ENCODE measurements at regions not wholly inside any gene's neighbourhood (a gene's known extent, or its start where the extent isn't known, plus 50 kb on each side); places are given as distances from the start of the nearest gene placed in this dataset.

DNA sequence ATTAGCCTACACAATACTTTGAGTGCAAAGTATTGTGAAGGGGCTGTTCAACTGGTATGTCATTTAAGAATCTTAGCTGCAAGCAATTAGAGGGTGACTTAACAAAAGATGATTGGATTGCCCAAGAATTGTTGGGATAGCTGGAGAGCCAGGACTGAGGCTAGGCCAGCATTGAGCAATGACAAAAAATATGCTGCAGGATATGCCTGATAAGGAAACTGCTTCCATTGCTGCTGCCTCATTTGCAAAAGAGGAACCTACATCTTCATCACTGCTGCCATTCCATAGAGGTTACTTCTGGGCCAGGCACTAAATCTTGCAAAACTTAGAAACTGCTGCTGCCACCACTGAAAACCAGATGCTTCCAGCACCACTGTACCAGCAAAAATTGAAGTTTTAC is 108.0 kb upstream of the TBC1D5 start:
- H3K4ac ChIP-seq (ENCODE audit: low read depth, low read length), result no peak overlapping the region
- no peak overlapping the region for H2AK5ac ChIP-seq (ENCODE audit: insufficient read length, low read length)
- no peak overlapping the region for H3T11ph ChIP-seq (ENCODE audit: low read length)
- Mint-ChIP-seq H3K9me3 (peaks cover 0 to 11% of the 10 kb centered on the region in 2 experiments; a peak in 1 of 5 replicates), H3K36me3 (ENCODE audit: insufficient read depth in 1 of 3, low read depth in 3 of 3) (peaks cover 0 to 3% (median under 1%) of the 10 kb centered on the region in 3 experiments; a peak in 3 of 7 replicates), H3K27me3 (ENCODE audit: low read depth) (no peaks in the 10 kb centered on the region; the same call in 1 of the 2 replicates), H3K4me3 (no peak overlapping the region), H3K27ac (no peak overlapping the region), H3K4me1 (peaks cover 5 to 11% of the 10 kb centered on the region in 2 experiments)
- H3K79me1 ChIP-seq (ENCODE audit: insufficient read depth, low read depth, low read length, poor library complexity, severe bottlenecking), result no peaks in the 10 kb centered on the region
- no peak overlapping the region for H3K14ac ChIP-seq (ENCODE audit: insufficient read depth, low read length)
- H3K9me3 ChIP-seq (ENCODE audit: control insufficient read depth, low read depth, low read length), result no peaks in the 10 kb centered on the region
- no peak overlapping the region for H2BK15ac ChIP-seq (ENCODE audit: low read depth, low read length)
- H3K9ac ChIP-seq (ENCODE audit: extremely low read depth, insufficient read length, low read length), result no peak overlapping the region
- no peak for DNase-seq
- no peak overlapping the region for H2BK5ac ChIP-seq (ENCODE audit: insufficient read length, low read length)
- H4K5ac ChIP-seq (ENCODE audit: insufficient read length, low read depth, low read length), result no peak overlapping the region
- no peak overlapping the region for H2BK20ac ChIP-seq (ENCODE audit: low read depth, low read length, poor library complexity, severe bottlenecking)
- no peak overlapping the region for H2AFZ ChIP-seq (ENCODE audit: low read length)
- no peaks in the 10 kb centered on the region for H3K23me2 ChIP-seq (ENCODE audit: insufficient read length, low read depth, low read length, poor library complexity, severe bottlenecking)
- no peak overlapping the region for H3K27ac ChIP-seq (ENCODE audit: insufficient read length, low read depth, low read length)
- no peak overlapping the region for H3K23ac ChIP-seq (ENCODE audit: insufficient read length, low read depth, low read length)
- no peaks in the 10 kb centered on the region for H4K20me1 ChIP-seq (ENCODE audit: control insufficient read depth, insufficient read depth, insufficient read length)
- H3K79me2 ChIP-seq (ENCODE audit: insufficient read depth, low read length), result no peaks in the 10 kb centered on the region
- H3K27me3 ChIP-seq (ENCODE audit: insufficient read depth, low read length), result no peaks in the 10 kb centered on the region
- TF ChIP-seq, protein P1, sequence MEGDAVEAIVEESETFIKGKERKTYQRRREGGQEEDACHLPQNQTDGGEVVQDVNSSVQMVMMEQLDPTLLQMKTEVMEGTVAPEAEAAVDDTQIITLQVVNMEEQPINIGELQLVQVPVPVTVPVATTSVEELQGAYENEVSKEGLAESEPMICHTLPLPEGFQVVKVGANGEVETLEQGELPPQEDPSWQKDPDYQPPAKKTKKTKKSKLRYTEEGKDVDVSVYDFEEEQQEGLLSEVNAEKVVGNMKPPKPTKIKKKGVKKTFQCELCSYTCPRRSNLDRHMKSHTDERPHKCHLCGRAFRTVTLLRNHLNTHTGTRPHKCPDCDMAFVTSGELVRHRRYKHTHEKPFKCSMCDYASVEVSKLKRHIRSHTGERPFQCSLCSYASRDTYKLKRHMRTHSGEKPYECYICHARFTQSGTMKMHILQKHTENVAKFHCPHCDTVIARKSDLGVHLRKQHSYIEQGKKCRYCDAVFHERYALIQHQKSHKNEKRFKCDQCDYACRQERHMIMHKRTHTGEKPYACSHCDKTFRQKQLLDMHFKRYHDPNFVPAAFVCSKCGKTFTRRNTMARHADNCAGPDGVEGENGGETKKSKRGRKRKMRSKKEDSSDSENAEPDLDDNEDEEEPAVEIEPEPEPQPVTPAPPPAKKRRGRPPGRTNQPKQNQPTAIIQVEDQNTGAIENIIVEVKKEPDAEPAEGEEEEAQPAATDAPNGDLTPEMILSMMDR (conservative IDR thresholded peaks at IDR 0.05), result no peak
- H4K8ac ChIP-seq (replicated peaks; ENCODE audit: insufficient read length, low read depth, low read length), result no peak overlapping the region
- no peak overlapping the region for H4K91ac ChIP-seq (ENCODE audit: insufficient read length, low read depth, low read length)
- no peaks in the 10 kb centered on the region for H3K4me1 ChIP-seq (ENCODE audit: insufficient read depth, low read length)
- H3K18ac ChIP-seq (ENCODE audit: insufficient read length, low read depth, low read length), result no peak overlapping the region
- H3K56ac ChIP-seq (ENCODE audit: insufficient read length, low read depth, low read length), result no peak overlapping the region
- no peak overlapping the region for H3K4me2 ChIP-seq (ENCODE audit: insufficient read depth, insufficient read length, low read length)
- no peak overlapping the region for H2BK12ac ChIP-seq (ENCODE audit: insufficient read length, low read depth, low read length)
- H2BK120ac ChIP-seq (ENCODE audit: low read depth, low read length, poor library complexity, severe bottlenecking), result no peak overlapping the region
